ENCODE measurements at regions not wholly inside any gene's neighbourhood (a gene's known extent, or its start where the extent isn't known, plus 50 kb on each side); places are given as distances from the start of the nearest gene placed in this dataset.

- Histone ChIP-seq H3K4me3 (replicated peaks; ENCODE audit: insufficient read depth, low read length) (no peak overlapping the region), H3K27me3 (ENCODE audit: insufficient read depth, poor library complexity, severe bottlenecking) (no peaks in the 10 kb centered on the region), H3K27ac (replicated peaks) (no peak overlapping the region)
- TF ChIP-seq CTCF (IDR thresholded peaks at IDR 0.05; ENCODE audit: insufficient read depth, low read length), result no peak
- no peak for TF ChIP-seq POLR2AphosphoS5 (IDR thresholded peaks at IDR 0.05; ENCODE audit: low read depth)
- no peak for TF ChIP-seq REST (IDR thresholded peaks at IDR 0.05; ENCODE audit: insufficient replicate concordance, low read depth)
- TF ChIP-seq SPI1 (IDR thresholded peaks at IDR 0.05; ENCODE audit: borderline replicate concordance, low read depth), result no peak
- no peak for TF ChIP-seq GABPA (IDR thresholded peaks at IDR 0.05; ENCODE audit: low read depth)
- DNase-seq (ENCODE audit: low read depth in 1 of 2, low spot score in 1 of 2), result no peak
Measured at GRCh38 chrX:131782646-131783045, 238.8 kb downstream of the OR13H1 start.

- Histone ChIP-seq H3K4me3 (replicated peaks; ENCODE audit: insufficient read depth, low read length) (no peak overlapping the region), H3K27me3 (ENCODE audit: insufficient read depth, poor library complexity, severe bottlenecking) (no peaks in the 10 kb centered on the region), H3K27ac (replicated peaks) (peak overlapping the region; percentile 46)
- no peak for TF ChIP-seq CTCF (IDR thresholded peaks at IDR 0.05; ENCODE audit: insufficient read depth, low read length)
- no peak for TF ChIP-seq REST (IDR thresholded peaks at IDR 0.05; ENCODE audit: insufficient replicate concordance, low read depth)
- no peak for TF ChIP-seq GABPA (IDR thresholded peaks at IDR 0.05; ENCODE audit: low read depth)
- no peak for TF ChIP-seq POLR2AphosphoS5 (IDR thresholded peaks at IDR 0.05; ENCODE audit: low read depth)
- TF ChIP-seq SPI1 (IDR thresholded peaks at IDR 0.05; ENCODE audit: borderline replicate concordance, low read depth), result no peak
- DNase-seq (ENCODE audit: low read depth in 1 of 2, low spot score in 1 of 2), result peak in 1 of 2 experiments; percentile 85
Measured at GRCh38 chrX:131783555-131784308, 239.4 kb upstream of the STK26 start.

- no peaks in the 10 kb centered on the region for H3K27me3 ChIP-seq (ENCODE audit: insufficient read depth, poor library complexity, severe bottlenecking)
- no peak for DNase-seq (ENCODE audit: low read depth in 1 of 2, low spot score in 1 of 2)
- TF ChIP-seq CTCF (IDR thresholded peaks at IDR 0.05; ENCODE audit: insufficient read depth, low read length) (no peak), POLR2AphosphoS5 (IDR thresholded peaks at IDR 0.05; ENCODE audit: low read depth) (no peak), GABPA (IDR thresholded peaks at IDR 0.05; ENCODE audit: low read depth) (no peak), REST (IDR thresholded peaks at IDR 0.05; ENCODE audit: insufficient replicate concordance, low read depth) (no peak), SPI1 (IDR thresholded peaks at IDR 0.05; ENCODE audit: borderline replicate concordance, low read depth) (no peak)
- H3K27ac ChIP-seq (replicated peaks), result no peak overlapping the region
- no peak overlapping the region for H3K4me3 ChIP-seq (replicated peaks; ENCODE audit: insufficient read depth, low read length)
Measured at GRCh38 chrX:131789664-131790063, 233.4 kb upstream of the STK26 start.
